K562 (cell line): ENCODE measurements at regions not wholly inside any gene's neighbourhood (a gene's known extent, or its start where the extent isn't known, plus 50 kb on each side); places are given as distances from the start of the nearest gene placed in this dataset.

Source experiments
- ATF6 ChIP-seq: sonication (generic); formaldehyde crosslinking; IDR thresholded peaks from 2 replicates; pipeline ENCODE4 v1.4.0; 2020; ENCODE audit warnings: mild to moderate bottlenecking, missing genetic modification reagents
- DPF2 ChIP-seq: fragments of 450-650 bp; IDR thresholded peaks from 2 replicates; pipeline ENCODE4 v1.6.1; 2016
- E4F1 ChIP-seq: fragments of 250-450 bp; sonication (Bioruptor Pico); IDR thresholded peaks from 2 replicates; pipeline ENCODE4 v1.5.0; 2021; ENCODE audit warnings: mild to moderate bottlenecking, borderline replicate concordance
- IRF9 ChIP-seq: fragments of 450-650 bp; IDR thresholded peaks from 2 replicates; pipeline ENCODE4 v1.6.1; 2016; ENCODE audit warnings: missing biosample characterization, missing genetic modification characterization
- JUN ChIP-seq, 2 experiments: sonication (generic) in 1 of 2; formaldehyde crosslinking in 1 of 2; IDR thresholded peaks; 2 replicates each; pipeline versions ENCODE4 v1.6.1 to v1.8.0; 2012 to 2022; ENCODE audit warnings: borderline replicate concordance in 2 of 2, mild to moderate bottlenecking in 2 of 2, improper control_type of control experiment in 1 of 2, low read depth in 1 of 2, low read length in 1 of 2, missing genetic modification reagents in 1 of 2
- MCM5 ChIP-seq: fragments of 450-650 bp; IDR thresholded peaks from 2 replicates; pipeline ENCODE4 v1.6.1; 2016; ENCODE audit warnings: low read depth
- TARDBP ChIP-seq: fragments of 450-650 bp; IDR thresholded peaks from 2 replicates; pipeline ENCODE4 v1.6.1; 2016
- THRB ChIP-seq: fragments of 450-650 bp; formaldehyde crosslinking; conservative IDR thresholded peaks from 2 replicates; pipeline ENCODE4 v1.4.0; 2022; ENCODE audit warnings: mild to moderate bottlenecking, missing genetic modification characterization
- YBX1 ChIP-seq: fragments of 450-650 bp; IDR thresholded peaks from 2 replicates; pipeline ENCODE4 v1.7.1; 2016; ENCODE audit warnings: mild to moderate bottlenecking
- ZBTB11 ChIP-seq, 3 experiments: fragments of 200-800 bp in 1 of 3; fragments of 250-450 bp in 1 of 3; fragments of 450-650 bp in 1 of 3; sonication (Bioruptor Pico) in 1 of 3; sonication (Bioruptor generic) in 1 of 3; formaldehyde crosslinking in 1 of 3; IDR thresholded peaks; 2 replicates each; pipeline versions ENCODE4 v1.6.1 to v1.8.0; 2016 to 2022; ENCODE audit warnings: mild to moderate bottlenecking in 2 of 3, missing genetic modification characterization in 2 of 3, missing compliant biosample characterization in 1 of 3, moderate library complexity in 1 of 3
- ZNF124 ChIP-seq: sonication (generic); formaldehyde crosslinking; IDR thresholded peaks from 2 replicates; pipeline ENCODE4 v1.8.1; 2022; ENCODE audit warnings: missing genetic modification reagents
- ZNF445 ChIP-seq: fragments of 250-450 bp; sonication (Bioruptor Pico); IDR thresholded peaks from 2 replicates; pipeline ENCODE4 v1.4.0; 2020; ENCODE audit warnings: low read depth, mild to moderate bottlenecking, moderate library complexity
- ZNF655 ChIP-seq: fragments of 250-450 bp; sonication (Bioruptor Pico); IDR thresholded peaks from 2 replicates; pipeline ENCODE4 v1.5.0; 2021
- ZNF717 ChIP-seq: fragments of 250-450 bp; sonication (Bioruptor Pico); IDR thresholded peaks from 2 replicates; pipeline ENCODE4 v1.5.0; 2021

GRCh38 chr6:26157251-26158075 lies 70.2 kb downstream of the HFE start (continued):
- TF ChIP-seq ZBTB11 (CRISPR knock-in tag; IDR thresholded peaks at IDR 0.05) (no peak), MCM5 (no peak), ZNF445 (CRISPR knock-in tag) (peak; percentile 90), E4F1 (peak; percentile 86), IRF9 (tag) (no peak), ZNF655 (CRISPR knock-in tag) (0 out of 2 replicates have a peak, but pooled peaks have one; percentile 42), JUN (IDR thresholded peaks at IDR 0.05; ENCODE audit: borderline replicate concordance, low read depth, low read length) (no peak), JUN (CRISPR knock-in tag; IDR thresholded peaks at IDR 0.05; ENCODE audit: borderline replicate concordance) (no peak; the same call in 1 of the 2 replicates), TARDBP (peak; percentile 84; the same call in 1 of the 2 replicates), THRB (CRISPR knock-in tag) (peak; percentile 98), ZNF717 (CRISPR knock-in tag) (peak; percentile 98), DPF2 (0 out of 2 replicates have a peak, but pooled peaks have one; percentile 6), YBX1 (no peak), ZNF124 (CRISPR knock-in tag) (no peak), ATF6 (CRISPR knock-in tag) (0 out of 2 replicates have a peak, but pooled peaks have one; percentile 12)
